SK-MEL-5 (cell line): ENCODE measurements at regions not wholly inside any gene's neighbourhood (a gene's known extent, or its start where the extent isn't known, plus 50 kb on each side); places are given as distances from the start of the nearest gene placed in this dataset.
"Not testable (repeated sequence)": the region's sequence is repeated elsewhere in the genome, so short reads cannot be mapped to it uniquely, and the experiment has no call there.

Experiments
- DNase-seq: peaks from one replicate; pipeline ENCODE4 v3.0.0-alpha.2; 2016; ENCODE audit warnings: low read depth, low spot score
- in situ Hi-C: cut with HindIII; loops from 2 replicates; pipeline ENCODE4 v1.10.0; 2016; ENCODE audit warnings: low sequenced_read_pairs, high pct_unique_total_duplicates, low pct_unique_long_range_greater_than_20kb

GRCh38 chr5:91315701-91316100 is 67.4 kb downstream of the ARRDC3 start:
- DNase-seq, result no peak
- in situ Hi-C loops, result no loop called here

DNA sequence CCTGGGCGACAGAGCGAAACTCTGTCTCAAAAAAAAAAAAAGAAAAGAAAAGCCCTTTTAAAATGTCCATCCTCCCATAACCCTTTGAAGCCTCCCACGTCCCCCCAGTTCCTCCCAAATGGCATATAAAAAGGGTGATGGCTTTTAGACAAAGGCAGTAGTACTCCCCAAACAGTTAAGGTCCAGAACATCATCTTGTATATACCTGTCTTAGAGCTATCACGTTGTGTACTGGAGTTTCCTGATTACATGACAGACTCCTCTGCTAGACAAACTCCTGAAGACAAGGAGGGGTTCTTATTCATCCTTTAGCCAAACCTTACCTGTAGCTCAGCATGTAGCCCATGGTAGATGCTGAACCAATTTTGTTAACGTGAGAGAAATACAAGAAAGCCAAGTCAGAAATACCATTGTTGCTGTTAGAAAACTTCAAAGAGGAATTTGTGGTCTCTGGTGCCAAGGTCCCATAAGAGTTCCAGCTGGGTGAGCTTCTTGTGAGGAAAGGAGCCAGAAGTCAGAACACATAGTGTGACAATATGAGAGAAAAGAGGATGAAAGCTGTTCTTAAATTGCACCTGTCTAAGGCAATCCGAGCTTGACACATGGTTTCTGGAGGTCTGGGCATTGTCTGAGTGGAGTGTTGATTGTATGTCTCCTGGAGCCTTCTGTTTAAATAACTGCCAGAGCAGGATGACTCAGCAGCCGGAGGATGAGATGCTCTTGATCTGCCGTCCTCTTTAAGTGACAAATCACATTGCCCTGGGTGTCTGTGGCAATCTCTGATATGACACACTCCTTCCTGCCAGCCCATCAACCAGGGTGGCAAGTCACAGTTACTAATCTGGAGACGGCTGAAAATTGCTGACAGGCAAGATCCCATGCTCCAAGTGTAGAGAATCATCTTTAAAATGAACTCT is 69.1 kb downstream of the ARRDC3 start:
- in situ Hi-C loops, result no loop called here
- DNase-seq, result peak; percentile 68

- in situ Hi-C loops, result no loop called here
- no peak for DNase-seq
These were observed 70.4 kb downstream of the ARRDC3 start for GRCh38 chr5:91312698-91313097.

- DNase-seq, result peak; percentile 81
- in situ Hi-C loops, result no loop called here
These were observed 71.2 kb downstream of the ARRDC3 start for GRCh38 chr5:91311697-91312501.

- in situ Hi-C loops, result no loop called here
- DNase-seq, result no peak
These were observed 71.9 kb downstream of the ARRDC3 start for GRCh38 chr5:91311168-91311696.

DNA sequence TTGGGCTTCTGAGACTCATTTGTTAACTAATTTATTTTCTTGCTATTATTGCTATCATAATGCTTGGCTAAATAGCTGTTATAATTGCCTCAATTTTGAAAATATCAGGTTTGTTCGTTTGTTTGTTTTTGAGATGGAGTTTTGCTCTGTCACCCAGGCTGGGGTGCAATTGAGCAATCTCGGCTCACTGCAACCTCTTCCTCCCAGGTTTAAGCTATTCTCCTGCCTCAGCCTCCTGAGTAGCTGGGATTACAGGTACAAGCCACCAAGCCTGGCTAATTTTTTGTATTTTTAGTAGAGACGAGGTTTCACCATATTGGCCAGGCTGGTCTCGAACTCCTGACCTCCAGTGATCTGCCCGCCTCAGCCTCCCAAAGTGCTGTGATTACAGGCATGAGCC is 75.0 kb downstream of the ARRDC3 start:
- in situ Hi-C loops, DNase-seq: not testable (repeated sequence)

- DNase-seq, result no peak
- in situ Hi-C loops, result no loop called here
These were observed 76.1 kb downstream of the ARRDC3 start for GRCh38 chr5:91307048-91307447.

DNA sequence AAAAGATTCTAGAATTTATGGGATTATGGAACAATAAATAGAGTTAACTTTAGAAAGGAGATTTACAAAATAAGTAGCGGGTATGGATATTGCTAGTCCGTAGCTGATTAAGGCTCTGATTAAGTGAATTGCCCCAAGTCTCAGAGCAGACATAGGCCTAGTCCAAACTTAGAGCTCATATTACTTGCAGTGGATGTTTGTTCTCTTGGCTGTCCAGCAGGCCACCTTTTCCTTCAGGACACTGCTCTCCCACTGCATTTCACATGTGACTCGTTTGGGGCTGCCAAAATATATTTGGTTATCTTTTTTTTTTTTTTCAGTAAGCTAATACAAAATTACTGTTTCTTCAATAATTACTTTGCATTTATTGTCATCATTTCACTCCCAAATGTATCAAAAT is 76.6 kb downstream of the ARRDC3 start:
- in situ Hi-C loops, result no loop called here
- no peak for DNase-seq

DNA sequence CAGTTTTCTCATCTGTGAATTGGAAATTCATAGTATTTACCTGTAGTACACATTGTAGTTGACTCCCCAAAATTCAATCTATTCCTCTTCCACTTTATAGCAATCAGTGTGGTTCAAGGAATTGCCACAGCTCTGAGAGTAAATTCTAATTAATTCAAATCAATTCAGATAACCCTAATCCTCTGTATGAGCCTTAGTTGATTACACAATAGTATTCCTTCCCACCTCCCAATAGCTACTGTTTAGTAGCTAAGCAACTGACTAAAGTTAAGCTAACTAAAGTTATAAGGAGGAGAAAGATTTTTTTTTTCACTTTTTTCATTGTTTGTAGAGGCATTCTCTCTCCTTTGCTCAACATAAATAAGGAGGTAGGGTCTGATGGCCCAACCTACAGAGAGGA is 77.5 kb downstream of the ARRDC3 start:
- in situ Hi-C loops, result no loop called here

DNA sequence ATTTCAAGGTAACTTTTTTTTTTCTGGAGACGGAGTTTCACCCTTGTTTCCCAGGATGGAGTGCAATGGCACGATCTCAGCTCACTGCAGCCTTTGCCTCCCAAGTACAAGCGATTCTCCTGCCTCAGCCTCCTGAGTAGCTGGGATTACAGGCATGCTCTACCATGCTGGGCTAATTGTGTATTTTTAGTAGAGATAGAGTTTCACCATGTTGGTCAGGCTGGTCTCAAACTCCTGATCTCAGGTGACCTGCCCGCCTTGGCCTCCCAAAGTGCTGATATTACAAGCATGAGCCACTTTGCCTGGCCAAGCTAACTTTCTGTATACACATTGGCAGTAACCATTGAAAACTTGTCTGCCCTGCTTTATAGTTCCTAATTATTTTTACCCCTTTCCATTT is 79.1 kb downstream of the ARRDC3 start:
- DNase-seq, in situ Hi-C loops: not testable (repeated sequence)

More for the DNA sequence above, 77.5 kb downstream of the ARRDC3 start:
- DNase-seq, result no peak

GRCh38 chr5:91302958-91303357 is 80.2 kb downstream of the ARRDC3 start:
- peak; percentile 60 for DNase-seq
- in situ Hi-C loops, result no loop called here

DNA sequence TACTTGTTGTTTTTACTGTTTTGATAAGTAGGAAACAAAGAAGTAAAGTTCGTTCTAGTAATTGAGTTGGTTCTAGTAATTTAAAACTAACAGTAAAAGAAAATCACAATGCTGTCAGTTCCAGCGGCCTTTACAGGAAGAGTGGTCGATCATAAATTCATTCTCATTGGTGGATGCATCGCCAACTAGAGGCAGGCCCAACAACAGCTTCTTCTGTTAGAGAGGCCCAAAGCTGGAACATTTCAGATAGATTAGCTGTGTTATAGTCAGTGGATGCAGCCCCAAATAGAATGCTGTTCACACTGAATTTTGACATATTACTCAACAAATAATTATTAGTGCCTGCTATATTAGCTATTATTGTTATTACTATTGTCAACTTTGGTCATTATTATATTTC is 80.8 kb downstream of the ARRDC3 start:
- in situ Hi-C loops, result no loop called here
- DNase-seq, result peak; percentile 61

GRCh38 chr5:91301106-91301846 is 81.8 kb downstream of the ARRDC3 start:
- in situ Hi-C loops, result no loop called here
- no peak for DNase-seq

DNA sequence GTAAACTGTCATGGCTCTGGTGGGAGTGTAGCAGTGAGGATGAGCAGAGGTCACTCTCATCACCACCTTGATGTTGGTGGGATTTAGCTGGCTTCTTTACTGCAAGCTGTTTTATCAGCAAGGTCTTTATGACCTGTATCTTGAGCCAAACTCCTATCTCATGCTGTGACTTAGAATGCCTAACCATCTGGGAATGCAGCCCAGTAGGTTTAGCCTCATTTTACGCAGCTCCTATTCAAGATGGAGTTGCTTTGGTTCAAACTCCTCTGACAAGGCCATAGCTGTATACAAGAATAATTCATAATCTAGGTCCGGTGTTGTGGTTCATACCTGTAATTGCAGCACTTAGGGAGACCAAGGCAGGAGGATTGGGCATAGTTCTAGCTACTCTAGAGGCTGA is 85.1 kb downstream of the ARRDC3 start:
- no peak for DNase-seq
- in situ Hi-C loops, result no loop called here

GRCh38 chr5:91296674-91297143 is 86.4 kb downstream of the ARRDC3 start:
- in situ Hi-C loops, result no loop called here
- no peak for DNase-seq

GRCh38 chr5:91296102-91296501 is 87.0 kb downstream of the ARRDC3 start:
- DNase-seq, in situ Hi-C loops: not testable (repeated sequence)

DNA sequence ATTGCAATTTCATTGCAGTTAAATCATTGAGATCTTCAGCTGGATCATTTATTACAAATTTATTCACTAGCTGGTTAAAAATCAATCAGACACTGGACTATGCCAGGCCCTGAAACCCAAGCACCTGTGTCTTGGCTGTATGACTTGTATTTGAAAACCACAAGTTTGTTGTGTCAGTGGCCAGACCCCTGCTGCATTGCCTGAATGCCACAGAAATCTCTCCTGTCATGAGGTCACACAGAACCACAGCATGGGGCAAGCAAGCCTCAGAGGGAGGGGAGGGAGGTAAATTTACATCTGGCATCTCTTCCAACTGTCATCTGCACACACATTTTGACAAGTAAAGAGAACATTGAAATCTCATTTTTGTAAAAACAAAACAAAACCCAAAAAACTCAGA is 90.0 kb downstream of the ARRDC3 start:
- DNase-seq, result no peak
- in situ Hi-C loops, result no loop called here
